ENCODE measurements at regions not wholly inside any gene's neighbourhood (a gene's known extent, or its start where the extent isn't known, plus 50 kb on each side); places are given as distances from the start of the nearest gene placed in this dataset.
A peak's percentile ranks its signal among the peaks of the same experiment; 100 is the strongest.

DNA sequence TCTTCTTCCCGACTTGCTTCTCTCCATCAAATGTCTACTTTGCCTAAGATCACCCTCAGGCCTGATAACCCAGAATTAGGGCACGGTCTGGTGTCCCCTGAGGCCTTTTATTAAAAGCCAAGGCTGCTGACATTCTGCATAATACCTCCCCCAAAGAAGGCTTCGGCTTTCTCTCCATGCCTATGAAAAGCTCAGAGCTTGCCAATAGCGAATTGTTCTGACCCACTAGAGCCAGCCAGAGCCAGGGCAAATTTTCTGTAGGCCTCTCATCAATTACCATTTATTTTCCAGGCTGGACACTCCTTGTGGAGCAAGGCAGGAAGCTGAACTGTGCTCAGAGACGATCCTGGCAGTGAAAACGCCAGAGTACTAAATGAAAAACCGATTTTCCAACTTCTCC, 64.3 kb upstream of the ADRB1 start:
- Histone ChIP-seq H3K27ac (no peak overlapping the region), H3K9me3 (no peaks in the 10 kb centered on the region), H3K4me3 (no peak overlapping the region), H3K27me3 (no peaks in the 10 kb centered on the region), H3K36me3 (no peaks in the 10 kb centered on the region), H3K4me1 (peaks cover 6 to 9% of the 10 kb centered on the region in 2 donors)
- ATAC-seq (no peak), DNase-seq (no peak)
- intact Hi-C loops (cut with DNase I): no loop called here
- TF ChIP-seq, protein P1, sequence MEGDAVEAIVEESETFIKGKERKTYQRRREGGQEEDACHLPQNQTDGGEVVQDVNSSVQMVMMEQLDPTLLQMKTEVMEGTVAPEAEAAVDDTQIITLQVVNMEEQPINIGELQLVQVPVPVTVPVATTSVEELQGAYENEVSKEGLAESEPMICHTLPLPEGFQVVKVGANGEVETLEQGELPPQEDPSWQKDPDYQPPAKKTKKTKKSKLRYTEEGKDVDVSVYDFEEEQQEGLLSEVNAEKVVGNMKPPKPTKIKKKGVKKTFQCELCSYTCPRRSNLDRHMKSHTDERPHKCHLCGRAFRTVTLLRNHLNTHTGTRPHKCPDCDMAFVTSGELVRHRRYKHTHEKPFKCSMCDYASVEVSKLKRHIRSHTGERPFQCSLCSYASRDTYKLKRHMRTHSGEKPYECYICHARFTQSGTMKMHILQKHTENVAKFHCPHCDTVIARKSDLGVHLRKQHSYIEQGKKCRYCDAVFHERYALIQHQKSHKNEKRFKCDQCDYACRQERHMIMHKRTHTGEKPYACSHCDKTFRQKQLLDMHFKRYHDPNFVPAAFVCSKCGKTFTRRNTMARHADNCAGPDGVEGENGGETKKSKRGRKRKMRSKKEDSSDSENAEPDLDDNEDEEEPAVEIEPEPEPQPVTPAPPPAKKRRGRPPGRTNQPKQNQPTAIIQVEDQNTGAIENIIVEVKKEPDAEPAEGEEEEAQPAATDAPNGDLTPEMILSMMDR (IDR thresholded peaks at IDR 0.05): no peak

DNA sequence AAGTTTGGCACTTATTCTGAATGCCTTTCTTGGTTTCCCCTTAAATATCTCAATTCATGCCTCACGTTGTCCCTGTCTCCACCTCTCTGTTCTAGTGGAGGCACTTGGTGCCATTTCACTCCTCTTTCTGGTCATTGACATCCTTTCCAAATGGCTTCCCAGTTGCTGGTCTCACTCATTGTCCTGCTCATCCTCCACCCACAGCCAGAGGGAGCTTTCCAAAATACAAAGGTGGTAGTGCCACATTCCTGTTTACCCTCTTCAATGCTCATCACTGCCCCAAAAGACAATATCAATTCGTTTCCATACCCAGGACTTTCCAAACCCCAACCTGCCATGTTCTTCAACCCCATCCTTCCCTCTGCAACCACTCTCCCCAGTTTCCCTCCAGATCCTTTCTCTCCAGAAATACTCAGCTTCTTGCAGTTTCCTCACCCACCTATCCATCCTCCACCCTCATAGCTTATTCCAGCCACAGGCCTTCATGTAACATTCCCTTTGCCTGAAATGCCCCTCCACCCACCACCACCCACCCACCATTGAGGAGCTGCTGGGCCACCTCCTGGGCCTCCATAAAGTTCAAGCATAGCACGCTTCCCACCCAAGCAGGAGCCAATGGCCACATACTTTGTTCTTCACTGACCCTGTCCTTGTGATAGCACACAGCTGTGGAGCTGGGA, 63.1 kb upstream of the ADRB1 start:
- intact Hi-C loops (cut with DNase I): no loop called here
- no peak for ATAC-seq

DNA sequence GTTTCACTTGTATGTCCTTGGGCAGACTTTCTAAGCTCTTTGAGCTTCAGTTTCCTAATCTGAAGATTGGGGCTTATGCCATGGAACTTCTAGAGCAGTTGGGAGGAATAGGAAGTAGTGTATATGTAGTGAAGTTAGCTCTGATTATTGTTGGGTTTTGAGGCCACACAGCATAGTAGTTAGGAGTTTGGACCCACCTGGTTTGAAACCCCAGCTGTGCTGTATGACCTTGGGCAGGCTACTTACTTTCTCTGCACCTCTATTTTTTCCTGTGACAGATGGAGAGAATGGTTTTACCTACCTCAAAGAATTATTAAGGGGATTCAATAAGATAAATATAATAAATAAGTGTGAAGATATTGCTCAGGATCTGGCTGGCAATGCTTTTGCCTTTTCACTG, 61.4 kb upstream of the ADRB1 start:
- TF ChIP-seq, protein P1 (IDR thresholded peaks at IDR 0.05): no peak
- DNase-seq (no peak), ATAC-seq (no peak)
- H3K27me3 ChIP-seq: no peaks in the 10 kb centered on the region
- H3K9me3 ChIP-seq: no peaks in the 10 kb centered on the region
- intact Hi-C loops (cut with DNase I): no loop called here
- no peak overlapping the region for H3K27ac ChIP-seq
- H3K36me3 ChIP-seq: no peaks in the 10 kb centered on the region
- no peak overlapping the region for H3K4me3 ChIP-seq
- H3K4me1 ChIP-seq: peaks cover 6 to 9% of the 10 kb centered on the region in 2 donors

More for the DNA sequence above, 63.1 kb upstream of the ADRB1 start:
- peaks cover 6 to 9% of the 10 kb centered on the region in 2 donors for H3K4me1 ChIP-seq
- no peak overlapping the region for H3K27ac ChIP-seq
- H3K36me3 ChIP-seq: no peaks in the 10 kb centered on the region
- H3K9me3 ChIP-seq: no peaks in the 10 kb centered on the region
- TF ChIP-seq, protein P1 (IDR thresholded peaks at IDR 0.05): no peak
- DNase-seq: no peak
- H3K27me3 ChIP-seq: no peaks in the 10 kb centered on the region
- H3K4me3 ChIP-seq: no peak overlapping the region

DNA sequence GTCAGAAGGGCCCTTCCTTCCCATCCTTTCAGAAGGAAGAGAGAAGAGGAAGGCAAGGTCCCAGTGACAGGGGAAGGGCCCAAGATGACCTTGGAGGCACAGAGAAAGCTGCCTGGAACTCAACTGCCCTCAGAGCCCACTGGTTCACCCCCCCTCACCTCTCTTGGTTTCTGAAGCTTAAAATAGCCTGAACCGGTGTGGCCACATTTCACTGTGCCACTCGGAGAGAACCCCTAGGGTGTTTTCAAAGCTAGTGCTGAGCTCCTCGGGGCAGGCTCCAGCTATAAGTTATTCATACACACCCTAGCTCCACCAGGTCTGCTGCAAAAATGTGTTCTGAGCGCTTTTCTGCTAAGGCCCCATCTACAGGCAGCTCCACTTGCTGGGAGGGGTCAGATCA, 60.9 kb upstream of the ADRB1 start:
- peak in 2 of 4 donors; percentile 63 to 83 for DNase-seq
- no peak overlapping the region for H3K27ac ChIP-seq
- no peaks in the 10 kb centered on the region for H3K27me3 ChIP-seq
- ATAC-seq: peak; percentile 97
- no peaks in the 10 kb centered on the region for H3K36me3 ChIP-seq
- H3K4me3 ChIP-seq: no peak overlapping the region
- TF ChIP-seq, protein P1 (IDR thresholded peaks at IDR 0.05): no peak
- H3K9me3 ChIP-seq: no peaks in the 10 kb centered on the region
- peaks cover 6 to 12% of the 10 kb centered on the region in 2 donors for H3K4me1 ChIP-seq
- intact Hi-C loops (cut with DNase I): no loop called here

DNA sequence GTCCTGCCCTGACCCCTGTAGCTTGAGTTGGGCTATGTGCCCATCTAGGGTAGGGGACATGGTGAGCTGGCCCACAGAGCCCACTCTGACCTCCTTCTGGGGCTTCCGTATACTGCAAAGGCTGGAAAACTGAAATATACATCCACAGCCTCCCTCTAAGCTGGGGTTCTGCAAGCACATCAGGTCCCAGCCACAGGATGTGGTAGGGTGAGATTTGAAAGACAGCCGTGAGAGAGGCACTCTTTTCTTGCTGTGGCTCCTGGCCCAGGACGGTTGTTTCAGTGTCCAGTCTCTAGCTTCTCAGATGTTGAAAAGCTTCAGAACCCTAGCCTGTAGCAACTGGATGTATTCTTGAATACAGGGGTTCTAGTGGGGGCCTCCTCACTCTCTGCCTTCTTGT, 60.1 kb upstream of the ADRB1 start:
- no peak overlapping the region for H3K27ac ChIP-seq
- DNase-seq (no peak), ATAC-seq (no peak)
- intact Hi-C loops (cut with DNase I): no loop called here
- H3K4me3 ChIP-seq: no peak overlapping the region
- H3K4me1 ChIP-seq: peaks cover 6 to 15% of the 10 kb centered on the region in 2 donors
- H3K36me3 ChIP-seq: no peaks in the 10 kb centered on the region
- TF ChIP-seq, protein P1 (IDR thresholded peaks at IDR 0.05): no peak
- no peaks in the 10 kb centered on the region for H3K9me3 ChIP-seq
- H3K27me3 ChIP-seq: no peaks in the 10 kb centered on the region

Data from left lung (tissue), 4 donors.